NOMO-1 treated with DMSO at 0.1 percent for 48 hours (cell line): ENCODE measurements at regions not wholly inside any gene's neighbourhood (a gene's known extent, or its start where the extent isn't known, plus 50 kb on each side); places are given as distances from the start of the nearest gene placed in this dataset.
"Not testable (repeated sequence)": the region's sequence is repeated elsewhere in the genome, so short reads cannot be mapped to it uniquely, and the experiment has no call there.

Experiments used
- DNase-seq: peaks from one replicate; lab custom pipeline; 2025; ENCODE audit not compliant: unreplicated experiment; lab: John Stamatoyannopoulos, UW

DNA sequence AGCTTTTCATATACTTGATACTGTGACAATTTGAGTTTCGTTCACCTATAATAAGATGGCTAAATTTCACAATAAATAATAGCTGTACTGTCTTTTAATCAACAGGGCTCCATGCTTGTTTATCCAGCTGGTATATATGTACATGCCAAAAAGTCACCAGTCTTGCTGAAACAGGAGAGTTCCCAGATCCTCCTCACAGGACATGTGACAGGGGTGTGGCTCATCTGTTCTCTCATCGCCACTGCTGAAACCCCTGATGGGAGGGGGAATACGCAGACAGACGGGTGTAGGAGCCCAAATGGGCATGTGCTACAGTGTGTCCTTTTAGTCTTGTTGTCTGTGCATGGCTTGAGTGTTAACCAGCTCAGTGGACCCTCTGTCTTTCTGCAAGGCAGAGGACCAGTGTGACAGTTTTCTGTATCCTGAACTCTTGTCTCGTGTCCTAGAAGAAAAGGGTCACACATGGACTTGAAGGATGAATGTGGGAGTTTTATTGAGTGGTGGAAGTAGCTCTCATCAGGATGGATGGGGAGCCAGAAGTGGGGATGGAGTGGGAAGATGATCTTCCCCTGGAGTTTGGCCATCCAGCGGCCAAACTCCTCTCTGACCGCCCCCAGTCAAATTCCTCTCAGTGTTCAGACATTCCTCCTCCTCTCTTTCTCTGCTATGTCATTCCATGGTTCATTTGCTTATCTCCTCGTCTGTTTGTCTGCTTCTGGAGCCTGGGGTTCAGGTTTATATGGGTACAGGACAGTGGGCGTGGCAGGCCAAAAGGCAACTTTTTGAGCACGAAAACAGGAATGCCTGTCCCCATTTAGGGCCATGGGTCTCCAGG lies 113.1 kb upstream of the NECTIN3 start:
- DNase-seq, result no peak

DNA sequence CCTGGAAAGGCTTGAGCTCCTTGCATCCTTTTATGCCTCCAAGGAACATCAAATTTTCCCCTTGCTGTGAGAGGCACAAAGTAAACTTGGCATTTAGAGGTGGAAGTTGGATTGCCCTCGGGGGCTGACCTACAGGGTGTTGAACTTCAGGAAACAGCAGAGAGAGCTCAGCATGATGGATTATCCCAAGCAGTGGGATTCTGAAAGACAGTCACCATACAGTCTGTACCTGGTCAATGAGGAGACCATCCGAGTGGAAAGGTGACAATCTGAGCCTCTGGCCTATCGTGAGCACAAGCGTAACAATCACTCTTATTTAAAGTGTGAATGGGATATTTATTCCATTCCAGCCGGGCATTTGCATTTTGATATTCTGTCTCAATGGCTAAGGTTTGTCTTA lies 105.6 kb upstream of the NECTIN3 start:
- DNase-seq, result no peak

DNA sequence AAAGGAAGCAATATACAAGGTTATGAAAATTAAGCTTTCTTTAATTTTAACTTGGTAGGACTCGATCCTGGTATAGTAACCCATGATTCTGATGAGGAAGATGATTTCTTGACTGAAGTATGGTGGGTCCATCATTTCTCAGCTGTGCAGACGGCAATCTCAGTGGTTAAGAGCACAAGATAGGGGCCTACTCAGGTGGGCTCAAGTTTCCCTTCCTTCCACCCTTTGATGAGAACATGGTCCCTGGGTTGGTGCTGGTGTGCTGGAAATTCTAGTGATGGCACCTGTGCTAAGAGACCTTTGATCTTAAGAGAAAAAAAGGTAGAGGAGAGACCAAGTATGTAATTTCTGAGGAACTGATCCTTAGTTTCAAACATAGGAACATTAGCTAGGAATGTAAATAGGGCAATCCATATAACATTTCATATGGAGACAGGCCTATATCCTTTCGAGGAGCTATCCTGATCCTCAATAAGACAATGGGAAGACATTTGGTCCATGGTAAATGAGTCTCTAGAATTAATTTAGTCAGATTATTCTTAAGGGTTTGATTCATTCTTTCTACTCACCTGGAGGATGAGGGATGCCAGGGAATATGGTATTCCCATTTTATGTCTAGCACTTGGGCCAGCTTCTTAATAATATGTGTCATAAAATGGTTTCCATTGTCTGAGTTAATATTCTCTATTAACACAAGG lies 104.5 kb upstream of the NECTIN3 start:
- no peak for DNase-seq

DNA sequence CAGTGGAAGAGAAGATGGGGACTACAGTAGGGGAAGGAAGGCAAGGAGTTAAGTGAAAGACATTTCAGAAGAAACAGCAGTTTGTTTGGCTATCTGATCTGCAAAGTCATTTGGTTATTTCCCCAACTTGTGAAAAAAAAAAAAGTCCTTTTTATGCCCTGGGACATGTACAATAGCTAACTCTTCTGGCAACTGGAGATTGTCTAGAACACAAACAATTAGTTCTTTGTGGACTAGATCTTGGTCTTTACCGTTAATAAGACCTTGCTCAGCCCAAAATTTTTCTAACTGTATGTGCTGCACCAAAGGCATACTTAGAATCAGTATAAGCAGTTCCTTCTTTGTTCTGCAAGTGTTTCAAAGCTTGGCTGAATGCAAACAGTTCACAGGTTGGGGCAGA lies 103.5 kb upstream of the NECTIN3 start:
- DNase-seq, result no peak

DNA sequence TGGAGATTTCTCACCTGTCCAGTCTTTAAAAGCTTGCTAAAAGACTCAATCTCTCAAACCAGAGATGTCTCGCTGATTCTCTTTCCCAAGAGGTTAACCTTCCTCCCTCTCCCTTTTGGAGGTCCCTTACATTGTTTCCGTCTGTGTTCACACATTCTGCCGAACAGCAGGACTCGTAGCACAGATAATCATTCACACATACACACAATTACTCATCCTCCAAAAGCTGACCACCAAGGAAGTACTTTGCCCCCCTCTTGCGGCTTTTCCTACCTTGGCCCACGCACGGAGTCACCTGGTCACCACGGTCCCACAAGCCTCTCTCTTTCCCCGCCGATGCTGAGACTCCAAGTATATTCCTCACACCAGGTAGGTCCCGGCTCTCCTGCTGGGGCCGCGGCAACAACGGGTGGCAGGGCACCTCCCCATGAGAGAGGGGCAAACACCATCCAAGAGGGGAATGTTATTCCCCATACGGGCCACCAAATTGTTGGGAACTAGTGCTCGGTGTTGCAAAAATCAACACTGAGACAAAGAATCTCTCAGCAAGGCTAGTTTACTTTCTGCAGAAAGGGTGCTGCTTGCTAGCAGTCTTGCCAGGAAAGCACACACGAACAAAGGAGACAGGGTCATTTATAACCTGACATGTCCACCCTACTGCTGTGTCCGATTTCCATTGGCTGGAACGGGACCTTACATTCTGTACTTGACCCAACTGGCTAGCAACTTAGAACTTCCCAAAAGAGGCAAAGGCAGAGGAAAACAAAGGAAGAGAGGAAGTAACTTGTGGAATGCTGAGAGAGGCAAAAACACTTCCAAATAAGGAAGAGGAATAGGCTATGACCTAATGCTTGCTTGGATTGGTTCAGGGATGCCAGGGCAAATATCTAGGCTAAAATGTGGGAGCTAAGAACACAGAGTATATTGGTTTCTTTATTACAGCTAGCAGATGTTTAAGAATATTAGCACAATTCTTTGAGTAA lies 102.1 kb upstream of the NECTIN3 start:
- no peak for DNase-seq

DNA sequence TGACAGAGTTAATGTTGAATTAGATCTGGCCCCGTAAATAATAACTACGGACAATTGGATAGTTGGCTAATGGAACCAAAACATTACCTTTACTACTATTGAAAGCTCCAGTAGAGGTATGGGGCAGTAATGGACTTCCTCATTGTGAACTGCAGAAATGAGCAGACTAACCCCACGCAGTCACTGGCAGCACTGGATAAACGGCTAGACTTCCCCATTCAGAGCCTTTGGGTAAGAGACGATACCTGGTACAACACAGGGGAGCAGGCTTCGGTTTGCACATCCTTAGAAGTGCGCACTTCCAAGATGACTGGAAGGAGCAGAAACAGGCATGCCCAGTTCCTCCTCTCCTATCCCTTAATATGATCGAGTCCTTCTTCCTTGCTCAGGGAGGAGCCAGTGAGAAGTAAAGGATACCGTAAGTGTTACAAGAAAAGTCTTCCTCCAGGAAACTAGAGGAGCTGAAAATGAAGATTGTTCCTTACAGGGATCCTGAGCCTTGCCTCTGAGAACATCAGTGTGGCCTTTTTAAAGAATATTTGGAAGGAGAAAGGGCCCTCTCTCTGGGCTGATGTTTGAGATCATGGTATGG lies 100.5 kb upstream of the NECTIN3 start:
- DNase-seq, result no peak

DNA sequence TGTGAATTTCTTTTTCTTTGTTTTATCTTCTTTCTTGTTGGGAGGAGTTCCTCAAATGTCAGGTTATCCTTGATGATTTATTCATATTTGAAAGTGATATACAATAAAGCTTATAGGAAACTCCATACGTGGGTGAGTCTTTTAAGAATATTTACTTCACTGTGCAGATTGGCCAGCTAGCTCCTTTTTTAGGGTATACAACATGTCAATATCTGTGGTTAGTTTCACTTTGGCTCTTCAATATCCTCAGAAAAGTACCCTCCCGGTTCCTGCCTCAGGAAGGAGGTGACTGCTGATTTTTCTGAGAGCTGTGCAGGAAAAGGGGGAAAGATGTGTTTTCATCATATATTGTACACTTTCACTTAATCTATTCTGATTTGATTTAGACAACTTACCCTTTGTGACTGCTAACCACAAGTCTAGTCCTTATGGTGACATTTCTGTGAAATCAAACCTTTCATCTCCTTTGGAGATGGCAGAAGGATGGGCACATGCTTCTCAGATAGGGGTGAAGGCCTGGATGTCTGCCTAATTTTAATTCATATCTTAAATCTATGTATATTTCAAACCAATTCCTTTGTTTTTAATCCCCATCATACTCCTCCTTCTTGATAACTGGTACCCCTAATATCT lies 98.2 kb upstream of the NECTIN3 start:
- no peak for DNase-seq

DNA sequence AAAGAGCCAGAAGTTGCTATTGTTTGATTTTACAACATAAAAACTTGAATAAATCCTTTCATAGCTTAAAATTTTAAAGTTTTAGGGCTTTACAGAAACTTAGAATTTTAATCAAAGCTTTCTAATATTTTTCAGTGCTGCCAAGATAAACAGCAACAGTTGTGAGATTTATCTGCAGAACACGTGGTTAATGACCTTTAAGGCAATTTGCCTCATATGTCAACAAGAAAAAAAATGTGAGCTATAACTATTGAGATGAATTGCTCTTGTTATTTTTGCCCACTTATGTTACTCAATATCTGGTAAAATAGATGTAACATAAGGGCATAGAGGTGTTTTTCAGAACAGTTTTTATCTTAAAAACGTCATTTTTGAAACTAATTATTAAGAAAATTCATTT lies 96.7 kb upstream of the NECTIN3 start:
- DNase-seq, result no peak

DNA sequence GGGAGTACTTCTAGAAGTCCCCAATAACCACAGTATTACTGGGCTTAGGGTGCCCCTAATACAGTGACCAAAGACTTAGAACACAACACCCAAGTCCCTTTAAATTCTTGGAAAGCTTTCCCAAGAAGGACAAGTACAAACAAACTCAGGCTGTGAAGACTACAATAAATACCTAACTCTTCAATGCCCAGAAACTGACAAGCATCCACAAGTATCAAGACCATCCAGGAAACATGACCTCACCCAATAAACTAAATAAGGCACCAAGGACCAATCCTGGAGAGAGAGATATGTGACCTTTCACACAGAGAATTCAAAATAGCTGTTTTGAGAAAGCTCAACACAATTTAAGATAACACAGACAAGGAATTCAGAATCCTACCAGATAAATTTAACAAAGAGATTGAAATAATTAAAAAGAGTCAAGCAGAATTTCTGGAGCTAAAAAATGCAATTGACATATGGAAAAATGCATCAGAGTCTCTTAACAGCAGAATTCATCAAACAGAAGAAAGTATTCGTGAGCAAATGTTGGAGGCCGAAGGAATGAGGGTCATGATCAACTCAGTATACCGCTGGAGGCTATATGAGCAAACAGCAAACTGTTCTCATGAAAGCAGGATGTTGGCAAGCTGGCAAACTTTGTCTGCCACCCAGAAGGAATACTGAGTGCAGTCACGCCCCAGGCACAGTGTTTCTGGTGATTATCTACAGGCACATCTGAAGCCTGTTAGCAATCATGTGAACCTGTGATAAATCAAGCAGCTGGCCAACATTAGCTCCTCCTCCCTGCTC lies 87.0 kb upstream of the NECTIN3 start:
- no peak for DNase-seq

DNA sequence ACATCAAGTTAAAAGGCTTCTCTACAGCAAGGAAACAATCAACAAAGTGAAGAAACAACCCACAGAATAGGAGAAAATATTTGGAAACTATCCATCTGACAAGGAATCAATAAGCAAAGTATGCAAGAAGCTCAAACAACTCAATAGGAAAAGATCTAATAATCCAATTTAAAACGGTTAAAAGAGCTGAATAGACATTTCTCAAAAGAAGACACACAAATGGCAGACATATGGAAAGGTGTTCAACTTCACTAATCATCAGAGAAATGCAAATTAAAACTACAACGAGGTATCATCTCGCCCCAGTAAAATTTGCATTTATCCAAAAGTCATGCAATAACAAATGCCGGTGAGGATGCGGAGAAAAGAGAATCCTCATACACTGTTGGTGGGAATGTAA lies 82.2 kb upstream of the NECTIN3 start:
- no peak for DNase-seq

DNA sequence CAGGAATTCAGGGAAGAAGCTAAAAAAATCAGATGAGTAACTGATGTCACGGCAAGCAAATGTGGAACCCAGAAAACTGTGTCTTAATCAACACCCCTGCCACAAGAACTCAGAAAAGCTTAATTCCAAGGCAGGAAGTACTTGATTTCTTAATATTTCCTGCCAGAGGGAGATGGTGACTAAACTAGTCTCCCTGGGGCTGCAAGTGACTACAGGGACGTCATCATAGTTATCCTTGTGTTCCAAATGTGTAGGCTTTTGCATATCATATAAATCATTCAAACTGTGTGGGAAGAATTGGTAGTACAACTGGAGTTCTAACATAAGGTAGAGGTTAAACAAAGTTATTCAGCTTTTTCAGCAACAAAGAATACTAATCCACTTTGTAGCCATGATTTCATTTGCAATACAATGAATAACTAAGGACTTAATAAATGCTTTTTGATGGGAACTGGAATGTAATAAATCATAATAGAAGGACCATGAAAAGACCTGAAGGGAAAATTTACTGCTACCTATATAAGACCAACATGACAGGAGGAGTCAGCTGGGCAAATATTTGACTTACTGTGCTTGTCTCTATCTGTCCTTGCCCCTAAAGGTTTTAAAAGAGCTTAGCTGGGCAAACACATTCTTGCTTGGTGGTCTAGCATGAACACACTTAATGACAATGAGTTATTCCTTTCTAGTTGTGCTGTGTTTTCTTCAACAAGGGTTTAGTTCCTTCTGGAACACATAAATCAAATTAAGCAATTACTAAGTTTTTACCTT lies 76.0 kb upstream of the NECTIN3 start:
- DNase-seq, result no peak

DNA sequence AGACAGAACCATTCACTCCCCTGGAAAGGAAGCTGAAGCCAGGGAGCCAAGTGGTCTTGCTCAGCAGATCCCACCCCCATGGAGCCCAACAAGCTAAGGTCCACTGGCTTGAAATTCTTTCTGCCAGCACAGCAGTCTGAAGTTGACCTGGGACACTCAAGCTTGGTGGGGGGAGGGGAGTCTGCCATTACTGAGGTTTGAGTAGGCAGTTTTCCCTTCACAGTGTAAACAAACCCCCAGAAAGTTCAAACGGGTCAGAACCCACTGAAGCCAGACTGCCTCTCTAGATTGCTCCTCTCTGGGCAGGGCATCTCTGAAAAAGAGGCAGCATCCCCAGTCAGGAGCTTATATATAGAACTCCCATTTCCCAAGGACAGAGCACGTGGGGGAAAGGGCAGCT lies 72.8 kb upstream of the NECTIN3 start:
- not testable (repeated sequence) for DNase-seq

DNA sequence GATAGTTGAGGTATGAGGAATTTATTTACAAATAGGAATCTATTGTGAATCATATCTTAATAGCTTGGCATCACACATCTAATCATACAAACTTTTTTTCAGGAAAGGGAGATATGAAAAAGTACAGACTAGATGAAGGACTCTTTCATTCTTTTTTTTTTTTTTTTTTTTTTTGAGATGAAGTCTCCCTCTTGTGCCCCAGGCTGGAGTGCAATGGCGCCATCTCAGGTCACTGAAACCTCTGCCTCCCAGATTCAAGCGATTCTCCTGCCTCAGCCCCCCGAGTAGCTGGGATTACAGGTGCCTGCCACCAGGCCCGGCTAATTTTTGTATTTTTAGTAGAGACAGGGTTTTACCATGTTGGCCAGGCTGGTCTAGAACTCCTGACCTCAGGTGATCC lies 65.1 kb upstream of the NECTIN3 start:
- not testable (repeated sequence) for DNase-seq

DNA sequence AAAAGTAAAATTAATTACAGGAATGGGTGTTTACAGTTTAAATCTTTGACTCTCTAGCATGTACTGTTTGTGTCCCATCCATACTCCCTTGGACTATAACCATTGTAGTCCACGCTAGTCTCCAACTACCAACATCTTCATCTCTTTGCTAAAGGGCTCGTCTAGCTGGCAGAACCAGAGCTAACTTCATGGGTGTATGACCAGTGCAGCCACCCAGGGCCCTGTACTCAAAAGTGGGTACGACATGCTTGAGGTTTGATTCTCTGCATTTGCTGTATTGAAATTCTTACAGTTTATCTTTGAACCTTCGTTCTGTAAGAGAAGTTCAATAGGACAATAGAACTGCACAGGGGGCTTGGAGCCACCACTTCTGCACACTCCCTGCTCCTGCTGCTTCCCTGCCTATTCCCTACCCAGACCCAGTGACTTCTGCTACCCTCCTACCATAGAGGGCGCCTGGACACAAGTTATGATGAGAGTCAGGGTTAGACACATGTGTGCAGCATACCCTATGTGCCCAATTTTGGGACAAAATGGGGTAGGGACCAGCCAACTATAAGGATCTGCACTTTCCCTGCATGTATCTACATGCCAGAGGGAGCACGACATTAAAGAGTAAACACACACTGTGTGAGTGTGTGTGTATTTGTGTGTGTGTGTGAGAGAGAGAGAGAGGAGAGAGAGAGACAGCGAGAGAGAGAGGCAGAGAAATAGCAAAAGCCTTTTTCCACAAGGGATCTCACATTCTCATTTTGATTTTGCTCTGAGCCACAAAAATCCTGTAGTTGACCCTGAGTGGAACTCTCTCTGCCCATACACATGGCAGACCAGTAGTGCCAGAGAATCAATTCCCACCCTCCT lies 59.0 kb upstream of the NECTIN3 start:
- DNase-seq, result no peak
